Activated CD4-positive, alpha-beta T cell treated with anti-CD3 and anti-CD28 coated beads for 48 hours (primary cell): ENCODE measurements at regions not wholly inside any gene's neighbourhood (a gene's known extent, or its start where the extent isn't known, plus 50 kb on each side); places are given as distances from the start of the nearest gene placed in this dataset.

Source experiments
- DNase-seq: peaks from one replicate; pipeline ENCODE4 v3.0.0-alpha.2; 2020

- DNase-seq, result no peak
These were observed 57.0 kb downstream of the PHLDA1 start for GRCh38 chr12:75974323-75975187.

- peak; percentile 10 for DNase-seq
These were observed 60.3 kb downstream of the PHLDA1 start for GRCh38 chr12:75971253-75971652.

GRCh38 chr12:75970310-75970709 lies 61.3 kb downstream of the PHLDA1 start:
- no peak for DNase-seq

GRCh38 chr12:75969768-75970167 lies 61.8 kb downstream of the PHLDA1 start:
- DNase-seq, result no peak

- no peak for DNase-seq
These were observed 65.9 kb downstream of the PHLDA1 start for GRCh38 chr12:75965661-75966060.

GRCh38 chr12:75964150-75964549 lies 67.4 kb downstream of the PHLDA1 start:
- no peak for DNase-seq

- no peak for DNase-seq
These were observed 69.7 kb downstream of the PHLDA1 start for GRCh38 chr12:75961878-75962277.

GRCh38 chr12:75960954-75961661 lies 70.5 kb downstream of the PHLDA1 start:
- DNase-seq, result no peak

- DNase-seq, result no peak
These were observed 71.3 kb downstream of the PHLDA1 start for GRCh38 chr12:75960086-75960910.

GRCh38 chr12:75959506-75959905 lies 72.1 kb downstream of the PHLDA1 start:
- DNase-seq, result no peak

- DNase-seq, result no peak
These were observed 72.5 kb downstream of the PHLDA1 start for GRCh38 chr12:75959060-75959459.

- DNase-seq, result no peak
These were observed 76.3 kb downstream of the PHLDA1 start for GRCh38 chr12:75955251-75955650.

- no peak for DNase-seq
These were observed 76.8 kb downstream of the PHLDA1 start for GRCh38 chr12:75954749-75955148.

- DNase-seq, result no peak
These were observed 77.5 kb downstream of the PHLDA1 start for GRCh38 chr12:75954041-75954440.

- no peak for DNase-seq
These were observed 78.2 kb downstream of the PHLDA1 start for GRCh38 chr12:75953312-75953906.

- DNase-seq, result no peak
These were observed 79.9 kb downstream of the PHLDA1 start for GRCh38 chr12:75951399-75952278.

- no peak for DNase-seq
These were observed 84.3 kb downstream of the PHLDA1 start for GRCh38 chr12:75947156-75947723.

GRCh38 chr12:75945581-75945980 lies 86.0 kb downstream of the PHLDA1 start:
- no peak for DNase-seq

GRCh38 chr12:75944905-75945432 lies 86.6 kb downstream of the PHLDA1 start:
- DNase-seq, result no peak

GRCh38 chr12:75944097-75944904 lies 87.3 kb downstream of the PHLDA1 start:
- peak; percentile 36 for DNase-seq
